HG02938 (cell line): ENCODE measurements at regions not wholly inside any gene's neighbourhood (a gene's known extent, or its start where the extent isn't known, plus 50 kb on each side); places are given as distances from the start of the nearest gene placed in this dataset.
"Not testable (repeated sequence)": the region's sequence is repeated elsewhere in the genome, so short reads cannot be mapped to it uniquely, and the experiment has no call there.

Source experiments
- ATAC-seq: cut with Tn5 transposase; IDR thresholded peaks from one replicate; pipeline ENCODE4 v1.9.1; 2021; ENCODE audit warnings: mild to moderate bottlenecking, moderate library complexity; ENCODE audit not compliant: unreplicated experiment

DNA sequence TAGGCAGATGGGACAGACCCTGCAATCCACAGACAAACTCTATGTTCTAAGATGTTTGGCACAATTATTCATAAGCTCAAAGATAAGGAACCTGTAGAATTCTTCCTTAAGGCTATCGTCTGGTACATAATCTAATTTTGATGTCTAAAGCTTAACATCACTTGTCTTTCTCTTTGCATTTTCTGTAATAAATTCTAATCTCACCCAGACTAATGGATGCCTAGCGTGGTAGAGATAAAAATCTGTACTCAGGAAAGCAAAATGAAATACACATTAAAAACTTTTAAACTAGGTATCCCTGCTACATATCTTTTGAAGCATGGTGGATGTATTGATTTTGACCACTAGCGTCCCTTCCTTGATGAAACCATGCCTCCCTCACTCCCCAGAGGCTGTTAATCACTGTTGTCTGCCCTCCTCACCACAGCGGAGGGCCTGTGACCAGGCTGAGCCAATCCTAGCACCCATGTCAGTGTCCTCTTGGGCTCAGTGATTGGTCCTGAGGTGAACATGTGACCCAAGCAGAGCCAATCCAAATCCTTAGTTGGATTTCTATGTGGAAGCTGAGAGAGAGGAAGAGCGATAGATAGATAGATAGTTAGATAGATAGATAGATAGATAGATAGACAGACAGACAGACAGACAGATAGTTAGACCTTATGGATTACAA lies 82.2 kb upstream of the GRK3 start:
- no peak for ATAC-seq

DNA sequence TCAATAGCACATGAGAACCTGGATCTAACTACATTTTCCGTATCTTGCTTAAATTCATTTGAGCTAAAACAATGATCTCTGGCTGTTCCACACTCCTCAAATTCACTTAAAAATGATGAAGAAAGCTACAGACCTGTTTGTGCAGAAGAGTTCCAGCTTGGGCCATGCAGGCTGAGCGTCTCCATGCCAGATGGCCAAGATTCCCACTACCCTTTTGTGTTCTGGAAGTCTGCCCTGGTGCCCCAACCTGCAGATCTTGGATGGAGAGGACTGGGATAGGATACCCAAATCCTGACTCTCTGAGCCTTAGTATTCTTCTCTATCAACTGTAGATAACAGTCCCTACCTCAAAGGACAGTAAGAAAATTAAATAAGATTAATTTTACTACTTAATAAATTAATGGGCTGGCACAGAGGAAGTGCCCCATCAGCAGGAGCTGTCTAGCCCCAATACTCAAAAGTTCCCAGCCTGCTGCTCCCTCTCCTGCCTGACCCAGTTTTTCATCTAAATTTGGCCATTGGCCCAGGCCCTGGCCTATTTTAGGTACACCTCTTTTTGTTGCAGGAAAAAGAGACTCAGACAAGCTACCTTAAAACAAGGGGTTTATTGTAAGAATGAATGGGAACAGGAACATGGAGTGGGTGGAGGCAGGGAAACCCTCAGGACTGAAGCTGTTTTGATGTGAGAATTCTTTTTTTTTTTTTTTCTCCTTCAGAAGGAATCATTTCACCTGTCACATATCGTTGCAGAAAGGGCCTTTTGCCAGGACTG lies 81.4 kb upstream of the GRK3 start:
- ATAC-seq = no peak

DNA sequence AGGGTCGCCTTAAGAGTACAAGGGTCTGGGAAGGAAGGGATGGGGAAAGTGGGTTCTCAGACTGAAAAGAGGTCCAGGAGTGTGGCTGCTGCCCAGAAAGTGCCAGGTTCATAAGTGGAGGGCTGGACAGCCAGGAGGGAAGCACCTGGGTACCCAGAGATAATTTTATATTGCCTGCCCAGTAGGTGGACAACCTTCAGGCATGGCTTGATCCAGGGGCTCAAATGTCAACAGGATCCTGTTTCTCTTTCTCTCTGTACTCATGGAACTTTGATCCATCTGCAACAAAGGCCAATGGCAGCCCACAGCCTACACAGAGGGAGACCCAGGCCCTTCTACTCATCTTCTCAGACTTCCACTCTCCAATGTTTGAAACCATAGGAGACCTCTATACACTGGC lies 80.5 kb upstream of the GRK3 start:
- no peak for ATAC-seq

DNA sequence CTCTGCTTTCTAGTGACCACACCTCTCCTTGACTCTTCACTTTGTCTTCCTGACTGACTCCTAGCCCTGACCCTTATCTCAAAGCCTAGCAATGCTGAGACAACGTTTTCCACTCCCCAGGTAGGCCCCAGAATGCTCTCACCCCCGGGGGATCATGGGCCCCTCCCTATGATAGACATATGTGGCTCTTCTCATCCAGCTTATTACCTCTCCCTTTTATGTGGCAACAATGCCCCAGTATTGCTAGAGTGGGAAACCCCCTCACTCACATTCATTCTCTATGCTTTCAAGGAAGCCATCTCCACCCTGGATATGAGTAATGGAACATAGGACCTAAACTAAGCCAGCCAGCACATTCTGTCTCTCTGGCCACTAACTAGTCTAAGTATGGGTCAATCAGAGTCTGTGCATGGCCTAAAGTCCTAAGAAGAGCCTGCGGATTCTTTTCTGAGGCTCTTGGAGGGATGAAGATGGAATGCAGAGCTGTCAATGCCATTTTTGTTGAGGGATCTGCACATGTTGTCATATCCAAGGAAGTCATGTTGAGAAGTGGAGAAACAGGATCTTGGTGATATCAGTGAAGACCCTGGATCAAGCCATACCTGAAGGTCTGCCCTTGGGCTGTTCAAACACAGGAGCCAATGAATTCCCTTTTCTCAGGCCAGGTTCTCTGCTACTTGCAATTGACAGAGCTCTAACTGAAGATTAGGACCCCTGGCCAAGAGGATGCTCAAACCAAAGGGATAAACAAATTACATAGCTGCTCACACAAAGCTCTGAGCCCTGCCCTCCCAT lies 79.8 kb upstream of the GRK3 start:
- no peak for ATAC-seq

DNA sequence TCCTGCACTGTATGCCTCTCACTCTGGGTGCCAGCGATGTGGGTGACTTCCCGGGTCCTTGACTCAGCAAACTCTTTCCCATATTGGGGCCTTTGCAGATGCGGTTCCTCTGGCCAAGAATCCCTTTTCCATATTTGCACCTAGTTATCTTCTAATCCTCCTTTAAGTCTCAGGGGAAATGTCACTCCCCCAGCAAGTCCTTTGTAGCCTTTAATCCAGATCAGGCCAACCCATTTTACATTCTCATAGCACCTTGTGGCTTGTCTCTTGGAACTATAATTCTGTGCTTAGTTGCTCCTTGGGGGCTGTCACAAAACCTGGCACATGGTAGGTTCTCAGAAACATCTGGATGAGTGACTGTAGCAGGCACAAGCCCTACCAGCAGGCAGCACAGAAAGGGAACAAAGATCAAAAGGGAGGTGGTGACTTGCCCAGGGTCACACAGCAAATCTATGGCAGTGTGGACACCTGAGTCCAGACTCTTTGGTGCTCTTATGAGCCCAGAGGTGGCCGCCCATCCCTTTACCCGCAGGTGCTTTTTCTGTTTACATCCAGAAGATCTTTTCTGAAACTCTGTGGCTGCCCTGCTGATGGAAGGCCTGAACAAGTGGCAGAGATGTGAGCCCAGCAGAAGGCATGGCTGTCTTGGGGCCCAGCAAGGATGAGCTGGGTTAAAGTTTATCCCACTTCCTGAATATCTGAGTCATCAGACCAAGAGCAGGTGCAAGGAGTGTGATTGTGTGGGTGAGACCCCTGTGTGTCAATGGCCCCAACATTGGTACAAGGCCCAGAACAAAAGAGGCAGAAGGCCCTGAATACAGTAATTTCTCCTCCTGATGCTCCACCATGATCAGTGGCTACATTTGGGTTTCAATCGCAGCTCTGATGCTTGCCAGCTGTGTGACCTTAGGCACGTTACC lies 78.6 kb upstream of the GRK3 start:
- no peak for ATAC-seq

DNA sequence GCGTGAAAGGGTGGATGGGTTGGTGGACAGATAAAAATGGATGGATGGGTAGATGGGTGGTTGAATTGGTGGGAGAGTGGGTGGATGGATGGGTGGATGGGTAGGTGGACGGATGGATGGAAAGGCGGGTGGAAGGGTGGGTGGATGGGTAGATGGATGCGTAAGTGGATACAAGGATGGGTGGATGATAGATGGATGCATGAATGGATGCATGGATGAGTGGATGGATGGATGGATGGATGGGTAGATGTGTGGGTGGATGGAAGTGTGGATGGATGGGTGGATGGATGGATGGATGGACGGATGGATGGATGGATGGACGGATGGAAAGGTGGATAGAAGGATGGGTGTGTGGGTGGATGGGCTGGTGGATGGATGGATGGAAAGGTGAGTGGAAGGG lies 77.0 kb upstream of the GRK3 start:
- ATAC-seq = no peak

DNA sequence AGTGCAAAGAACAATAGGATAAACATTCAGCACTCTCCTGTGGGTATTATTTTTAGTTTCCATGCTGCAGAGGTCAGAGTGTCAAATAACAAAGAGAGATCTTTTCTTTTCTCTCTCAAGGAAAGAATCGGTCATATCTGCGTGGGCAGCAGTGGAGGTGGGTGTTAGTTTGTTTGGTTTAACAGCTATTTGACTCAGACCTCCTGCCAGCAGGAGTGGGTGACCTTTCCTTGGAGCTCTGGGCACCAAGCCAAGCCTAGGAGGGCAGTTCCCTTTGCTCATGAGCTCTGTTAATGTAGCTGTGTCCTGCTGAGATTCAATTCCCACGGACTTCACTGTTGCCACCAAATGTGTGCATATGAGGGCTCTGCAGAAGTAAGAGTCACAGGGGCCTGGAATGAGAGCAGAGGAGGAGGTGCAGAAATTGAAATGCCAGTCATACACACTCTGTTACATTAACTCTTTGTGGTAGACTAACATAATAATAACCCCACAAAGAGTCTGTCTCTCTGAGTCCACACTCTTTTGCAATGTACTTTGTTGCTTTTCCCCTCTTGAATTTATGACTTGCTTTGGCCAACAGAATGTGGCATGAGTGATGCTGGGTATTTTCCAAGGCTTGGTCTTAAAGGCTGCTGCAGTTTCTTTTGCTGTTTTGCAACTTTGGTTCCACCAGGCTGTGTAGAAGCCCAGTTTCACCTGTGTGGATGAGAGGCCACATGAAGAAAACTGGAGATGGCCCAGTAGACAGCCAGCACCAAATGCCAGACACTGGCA lies 76.0 kb upstream of the GRK3 start:
- ATAC-seq = no peak

DNA sequence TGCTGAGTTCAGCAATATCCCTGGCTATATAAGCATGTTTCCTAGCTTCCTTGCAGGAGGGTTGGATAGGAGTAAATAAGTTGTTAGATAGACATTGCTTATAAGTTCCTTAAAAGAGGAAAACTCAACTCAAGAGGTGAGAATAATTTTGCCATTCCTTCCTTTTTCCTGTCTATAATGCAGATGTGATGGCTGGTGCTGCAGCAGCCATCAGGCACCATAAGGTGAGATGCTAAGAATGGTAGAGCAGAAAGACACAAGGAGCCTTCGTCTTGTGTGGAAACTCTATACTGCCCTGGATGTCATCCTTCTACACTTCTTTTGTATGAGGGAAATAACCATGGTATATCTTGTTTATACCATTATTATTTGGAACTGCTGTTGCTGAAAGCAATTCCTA lies 74.5 kb upstream of the GRK3 start:
- ATAC-seq = no peak

DNA sequence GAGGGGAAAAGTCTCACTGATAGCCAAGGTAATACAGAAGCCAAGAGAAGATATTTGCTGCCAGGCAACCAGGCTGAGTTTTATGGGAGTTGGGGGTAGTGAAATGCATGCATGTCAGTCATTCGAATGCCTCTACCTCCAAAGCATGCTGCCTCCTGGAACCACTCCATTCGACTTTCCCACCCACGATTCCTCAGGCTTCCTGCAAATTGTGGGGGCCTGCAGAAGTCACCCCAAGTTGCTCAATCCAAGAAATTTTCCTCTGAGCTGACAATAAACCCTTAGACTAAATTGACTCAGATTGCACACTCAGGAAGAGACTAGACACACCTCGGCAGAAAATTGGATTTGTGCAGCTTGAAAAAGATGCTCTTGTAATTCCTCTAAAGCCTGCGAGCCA lies 73.6 kb upstream of the GRK3 start:
- no peak for ATAC-seq

DNA sequence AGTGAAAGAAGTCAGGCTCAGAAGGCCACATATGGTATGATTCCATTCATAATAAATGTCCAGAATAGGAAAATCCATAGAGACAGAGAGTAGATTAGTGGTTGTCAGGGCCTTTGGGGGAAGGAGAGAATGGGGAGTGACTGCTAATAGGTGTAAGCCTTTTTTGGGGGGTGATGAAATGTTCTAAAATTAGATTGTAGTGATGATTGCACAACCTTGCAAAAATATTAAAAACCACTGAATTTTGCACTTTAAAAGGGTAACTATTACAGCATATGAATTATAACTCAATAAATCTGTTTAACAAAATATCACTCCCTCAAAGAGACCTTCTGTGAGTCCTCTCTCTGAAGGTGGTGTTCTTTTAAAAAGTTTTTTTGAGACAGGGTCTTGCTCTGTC lies 72.3 kb upstream of the GRK3 start:
- no peak for ATAC-seq

DNA sequence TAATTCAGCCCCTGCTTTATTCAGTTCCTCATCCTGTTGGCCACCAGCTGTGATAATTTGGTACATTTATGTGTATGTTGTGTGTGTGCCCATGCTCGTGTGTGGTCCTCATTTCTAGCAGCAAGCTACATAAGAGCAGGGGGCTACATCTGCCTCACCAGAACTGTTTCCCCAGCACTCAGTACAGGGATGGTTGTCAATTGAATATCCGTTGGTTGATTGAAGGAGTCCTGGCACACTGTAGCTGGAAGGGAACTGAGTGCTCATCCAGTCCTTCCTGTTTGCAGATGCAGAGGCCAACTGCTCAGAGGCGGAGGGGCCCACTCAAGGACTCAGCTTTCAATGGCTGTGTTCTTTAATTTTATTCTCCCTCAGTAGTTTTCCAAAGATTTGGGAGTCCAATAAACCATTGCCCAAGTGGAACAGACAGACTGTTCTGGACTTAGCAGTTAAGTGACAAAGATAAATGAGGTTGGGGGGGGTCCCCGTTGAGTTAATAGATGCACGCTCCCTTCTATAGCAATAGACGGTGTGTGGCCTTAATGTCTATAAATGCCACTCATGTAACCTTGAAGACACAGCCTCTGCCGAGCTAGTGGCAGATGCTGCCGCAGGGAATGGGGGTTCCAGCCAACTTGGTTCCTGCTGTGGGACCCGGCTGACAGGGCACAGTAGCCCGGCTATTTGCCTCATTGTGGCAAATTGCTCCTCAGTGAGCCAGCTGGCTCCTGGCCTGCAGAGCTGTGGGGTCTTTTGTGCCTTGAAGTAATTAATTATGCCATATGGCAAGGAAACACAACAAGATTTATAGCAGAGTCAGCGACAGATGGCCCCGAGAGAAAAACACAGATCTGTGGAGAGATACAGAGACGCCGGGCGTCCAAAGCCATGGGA lies 71.4 kb upstream of the GRK3 start:
- ATAC-seq = no peak

DNA sequence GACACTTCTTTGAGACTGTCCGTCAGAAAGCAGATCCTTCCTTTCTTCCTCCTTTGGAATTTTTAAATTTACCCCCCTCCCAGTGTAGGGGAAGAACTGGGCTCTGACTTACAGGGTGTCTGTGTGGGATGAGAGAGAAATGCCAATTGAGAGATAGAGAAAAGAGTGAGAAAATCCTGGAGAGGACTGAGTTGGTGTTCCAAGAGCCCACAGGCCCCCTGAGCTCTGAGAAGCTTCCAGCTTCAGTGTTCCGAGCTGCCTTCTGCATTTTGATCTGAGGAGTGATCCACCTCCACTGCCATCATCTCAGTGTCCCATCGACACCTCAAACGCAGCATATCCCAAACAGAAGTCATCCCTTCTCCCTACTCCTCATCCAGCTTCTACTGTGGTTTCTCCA lies 70.7 kb upstream of the GRK3 start:
- ATAC-seq = no peak

DNA sequence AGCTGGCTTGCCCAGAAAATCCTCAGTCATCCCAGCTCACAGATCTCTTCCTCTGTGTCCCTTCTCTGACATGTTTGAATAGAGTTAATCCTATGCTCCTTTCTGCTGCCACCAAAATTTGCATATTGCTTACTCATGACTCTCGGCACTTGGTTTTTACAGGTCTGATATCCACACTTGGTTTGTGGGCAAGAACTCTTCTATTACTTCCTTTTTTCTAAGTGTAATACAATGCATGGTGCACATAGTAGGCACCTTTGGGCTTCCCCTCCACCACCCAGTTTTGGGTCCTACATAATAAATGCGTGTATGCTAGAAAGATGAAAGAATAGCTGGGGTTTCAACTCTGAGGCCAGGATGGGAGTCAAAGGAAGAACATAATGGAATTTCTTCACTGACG lies 69.7 kb upstream of the GRK3 start:
- peak; percentile 82 for ATAC-seq

DNA sequence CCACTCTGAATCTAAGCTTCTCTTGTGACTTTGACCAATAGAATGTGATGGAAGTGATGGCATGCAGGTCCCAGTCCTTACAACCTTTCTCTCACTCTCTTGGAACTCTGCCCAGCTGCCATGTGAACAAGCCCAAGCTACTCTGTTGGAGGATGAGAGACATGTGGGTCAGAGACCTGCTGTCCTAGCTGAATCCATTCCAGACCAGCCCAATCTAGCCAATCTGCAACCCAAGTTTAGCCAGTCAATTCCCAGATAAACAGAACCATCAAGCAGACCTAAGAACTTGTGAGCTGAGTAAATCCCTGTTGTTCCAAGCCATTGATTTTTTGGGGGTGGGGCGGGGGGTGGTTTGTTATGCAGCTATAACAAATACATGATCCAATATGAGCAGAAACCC lies 69.2 kb upstream of the GRK3 start:
- ATAC-seq = no peak

DNA sequence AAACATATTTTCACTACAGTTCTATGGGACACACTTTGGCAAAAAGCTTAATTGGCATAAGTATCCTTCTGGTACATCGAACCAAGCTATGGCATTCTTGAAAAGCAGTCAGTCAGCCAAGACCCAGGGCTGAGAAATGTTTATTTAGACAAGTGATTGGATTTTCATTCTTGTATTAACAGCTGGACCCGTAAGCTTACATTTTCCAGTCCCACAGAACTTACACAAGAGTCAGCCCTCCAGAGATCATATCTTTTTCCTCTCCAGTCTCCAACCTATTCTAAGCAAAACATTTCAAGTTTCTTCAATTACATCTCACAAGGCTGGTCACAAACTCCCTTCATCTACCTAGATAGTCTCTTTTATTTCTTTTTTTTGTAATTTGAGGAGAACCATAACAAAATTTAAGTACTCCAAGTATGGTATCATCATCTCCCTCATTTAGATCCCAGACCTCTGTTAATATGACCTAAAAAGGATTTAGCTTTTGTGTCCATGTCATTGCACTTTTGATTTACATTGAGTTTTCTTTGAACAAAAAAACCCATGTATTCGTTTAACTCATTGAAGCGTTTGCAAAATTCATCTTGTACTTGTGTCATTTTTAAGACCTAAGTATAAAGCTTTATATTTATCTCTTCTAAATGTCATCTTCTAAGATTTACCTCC lies 67.9 kb upstream of the GRK3 start:
- no peak for ATAC-seq

DNA sequence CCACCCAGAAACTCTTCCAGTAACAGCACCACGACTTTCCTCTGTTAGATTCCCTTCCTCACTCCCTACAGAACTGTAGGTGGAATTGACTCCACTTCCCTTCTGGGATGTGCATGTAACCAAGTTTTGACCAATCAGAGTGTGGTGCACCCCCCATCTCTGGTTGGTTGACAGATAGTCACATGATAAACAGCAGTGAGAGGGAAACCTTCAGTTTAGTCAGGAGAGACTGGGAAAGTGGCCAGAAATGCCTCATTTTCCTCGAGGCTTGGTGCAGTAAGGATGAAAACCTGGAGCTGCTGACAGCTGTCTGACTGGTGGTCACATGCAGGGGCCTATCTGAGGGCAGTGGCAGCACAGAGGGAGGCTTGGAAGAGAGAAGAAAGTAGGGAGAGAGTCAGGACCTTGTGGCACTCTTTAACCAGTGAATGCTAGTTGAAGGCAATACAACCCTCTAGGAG lies 67.3 kb upstream of the GRK3 start:
- ATAC-seq = no peak

DNA sequence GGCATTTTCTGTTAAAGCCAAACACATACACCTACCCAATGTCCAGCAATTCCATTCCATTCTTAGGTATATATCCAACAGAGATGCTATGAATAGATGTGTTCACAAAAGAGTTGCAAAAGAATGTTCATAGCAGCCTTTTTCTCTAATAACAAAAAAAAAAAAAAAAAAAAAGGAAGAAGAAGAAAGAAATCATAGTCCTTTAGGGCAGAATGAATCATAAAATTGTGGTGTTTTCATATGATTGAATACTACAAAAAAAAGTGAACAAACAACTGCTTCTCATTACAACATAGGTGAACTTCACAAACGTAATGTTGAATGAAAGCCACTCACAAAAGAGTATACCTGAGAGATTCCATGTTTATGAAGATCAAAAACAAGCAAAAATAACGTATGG lies 66.8 kb upstream of the GRK3 start:
- ATAC-seq = no peak

DNA sequence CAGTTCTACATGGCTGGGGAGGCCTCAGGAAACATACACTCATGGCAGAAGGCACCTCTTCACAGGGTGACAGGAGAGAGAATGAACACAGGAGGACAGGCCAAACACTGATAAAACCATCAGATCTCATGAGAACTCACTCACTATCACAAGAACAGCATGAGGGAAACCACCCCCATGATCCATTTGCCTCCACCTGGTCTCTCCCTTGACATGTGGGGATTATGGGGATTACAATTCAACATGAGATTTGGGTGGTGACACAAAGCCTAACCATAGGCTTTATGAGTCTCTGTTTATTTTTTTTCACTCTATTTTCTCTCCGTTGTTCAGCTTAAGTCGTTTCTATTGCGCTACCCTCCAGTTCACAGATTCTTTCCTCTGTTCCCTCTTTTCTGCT lies 63.8 kb upstream of the GRK3 start:
- ATAC-seq = not testable (repeated sequence)
